HL-60 (cell line): ENCODE measurements at regions not wholly inside any gene's neighbourhood (a gene's known extent, or its start where the extent isn't known, plus 50 kb on each side); places are given as distances from the start of the nearest gene placed in this dataset.

Source experiments
- GABPA ChIP-seq: IDR thresholded peaks from 2 replicates; pipeline ENCODE4 v1.6.1; 2012; ENCODE audit warnings: low read depth
- POLR2AphosphoS5 ChIP-seq: IDR thresholded peaks from 2 replicates; pipeline ENCODE4 v1.6.1; 2012; ENCODE audit warnings: low read depth
- TF ChIP-seq, protein P1 (sequence below): IDR thresholded peaks from one replicate; pipeline ENCODE4 v1.5.1; 2011; ENCODE audit warnings: low read length, control low read depth, inconsistent platforms; ENCODE audit not compliant: insufficient read depth

DNA sequence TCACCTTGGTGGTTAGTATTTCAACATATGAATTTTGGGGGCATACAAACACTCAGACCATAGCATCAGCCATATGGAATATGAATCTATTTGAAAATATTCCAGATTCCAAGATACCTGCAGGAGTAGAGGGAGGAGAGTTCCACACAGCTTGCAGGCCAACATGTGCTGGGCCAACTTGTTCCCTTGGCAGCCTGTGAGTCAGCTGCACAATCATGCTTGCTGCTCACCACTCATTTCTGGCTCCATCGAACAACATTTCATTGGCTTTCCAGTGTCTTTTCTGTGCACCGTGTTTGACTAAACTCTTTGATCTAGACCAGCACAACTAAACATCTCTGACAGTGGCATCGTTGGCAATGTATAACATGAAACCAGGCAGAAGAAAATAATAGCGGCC lies 282.5 kb upstream of the RASGEF1B start:
- TF ChIP-seq, protein P1, sequence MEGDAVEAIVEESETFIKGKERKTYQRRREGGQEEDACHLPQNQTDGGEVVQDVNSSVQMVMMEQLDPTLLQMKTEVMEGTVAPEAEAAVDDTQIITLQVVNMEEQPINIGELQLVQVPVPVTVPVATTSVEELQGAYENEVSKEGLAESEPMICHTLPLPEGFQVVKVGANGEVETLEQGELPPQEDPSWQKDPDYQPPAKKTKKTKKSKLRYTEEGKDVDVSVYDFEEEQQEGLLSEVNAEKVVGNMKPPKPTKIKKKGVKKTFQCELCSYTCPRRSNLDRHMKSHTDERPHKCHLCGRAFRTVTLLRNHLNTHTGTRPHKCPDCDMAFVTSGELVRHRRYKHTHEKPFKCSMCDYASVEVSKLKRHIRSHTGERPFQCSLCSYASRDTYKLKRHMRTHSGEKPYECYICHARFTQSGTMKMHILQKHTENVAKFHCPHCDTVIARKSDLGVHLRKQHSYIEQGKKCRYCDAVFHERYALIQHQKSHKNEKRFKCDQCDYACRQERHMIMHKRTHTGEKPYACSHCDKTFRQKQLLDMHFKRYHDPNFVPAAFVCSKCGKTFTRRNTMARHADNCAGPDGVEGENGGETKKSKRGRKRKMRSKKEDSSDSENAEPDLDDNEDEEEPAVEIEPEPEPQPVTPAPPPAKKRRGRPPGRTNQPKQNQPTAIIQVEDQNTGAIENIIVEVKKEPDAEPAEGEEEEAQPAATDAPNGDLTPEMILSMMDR: no peak
- TF ChIP-seq POLR2AphosphoS5 (no peak), GABPA (no peak)
